Muscle of leg (tissue), 3 donors: ENCODE measurements at regions not wholly inside any gene's neighbourhood (a gene's known extent, or its start where the extent isn't known, plus 50 kb on each side); places are given as distances from the start of the nearest gene placed in this dataset.
"Not testable (repeated sequence)": the region's sequence is repeated elsewhere in the genome, so short reads cannot be mapped to it uniquely, and the experiment has no call there.

Experiments
- DNase-seq: peaks from one replicate; pipeline ENCODE4 v3.0.0; 2013
- H3K27ac ChIP-seq: one replicate; pipeline ENCODE4 v1.5.1; 2013; ENCODE audit warnings: mild to moderate bottlenecking, low read length, control low read depth
- H3K27me3 ChIP-seq: one replicate; pipeline ENCODE4 v1.6.1; 2013; ENCODE audit warnings: low read length; ENCODE audit not compliant: control insufficient read depth, insufficient read depth
- H3K36me3 ChIP-seq: one replicate; pipeline ENCODE4 v1.6.1; 2013; ENCODE audit warnings: low read length; ENCODE audit not compliant: control insufficient read depth, insufficient read depth
- H3K4me1 ChIP-seq: one replicate; pipeline ENCODE4 v1.6.1; 2013; ENCODE audit warnings: low read length; ENCODE audit not compliant: control insufficient read depth, insufficient read depth
- H3K4me3 ChIP-seq: one replicate; pipeline ENCODE4 v1.5.1; 2013; ENCODE audit warnings: low read length, control low read depth
- H3K9me3 ChIP-seq: replicated peaks from 2 replicates; pipeline ENCODE4 v1.6.1; 2013; ENCODE audit warnings: low read depth, low read length; ENCODE audit not compliant: control insufficient read depth
- WGBS: methylation state at CpG from one replicate; pipeline ENCODE4 v1.1.5; 2013; ENCODE audit warnings: missing lambda C conversion rate; ENCODE audit not compliant: insufficient coverage; 5-methylcytosine and 5-hydroxymethylcytosine counted together

- WGBS: 40% methylated on average over 1 of the region's 3 CpGs
- Histone ChIP-seq H3K36me3 (no peaks in the 10 kb centered on the region), H3K9me3 (no peaks in the 10 kb centered on the region), H3K4me3 (no peak overlapping the region), H3K27me3 (no peaks in the 10 kb centered on the region), H3K27ac (no peak overlapping the region), H3K4me1 (peaks cover 6% of the 10 kb centered on the region)
- no peak for DNase-seq
These were observed 266.4 kb upstream of the NCAM1 start for GRCh38 chr11:112694813-112695212.

- Histone ChIP-seq H3K4me1 (peaks cover 6% of the 10 kb centered on the region), H3K36me3 (no peaks in the 10 kb centered on the region), H3K9me3 (no peaks in the 10 kb centered on the region), H3K27ac (no peak overlapping the region), H3K4me3 (no peak overlapping the region), H3K27me3 (no peaks in the 10 kb centered on the region)
- peak; percentile 77 for DNase-seq
- WGBS: no CpG with 5 or more reads among the region's 10 CpGs
These were observed 263.6 kb upstream of the NCAM1 start for GRCh38 chr11:112697391-112698178.

GRCh38 chr11:112705148-112705547 lies 256.1 kb upstream of the NCAM1 start:
- peaks cover 6% of the 10 kb centered on the region for H3K9me3 ChIP-seq
- no peaks in the 10 kb centered on the region for H3K4me1 ChIP-seq
- no peak overlapping the region for H3K27ac ChIP-seq
- 84% methylated on average over 2 of the region's 2 CpGs for WGBS
- H3K4me3 ChIP-seq: no peak overlapping the region
- H3K36me3 ChIP-seq: no peaks in the 10 kb centered on the region
- H3K27me3 ChIP-seq: peaks cover 4% of the 10 kb centered on the region
- no peak for DNase-seq

GRCh38 chr11:112706863-112707262 lies 254.4 kb upstream of the NCAM1 start:
- WGBS: no CpG with 5 or more reads among the region's 1 CpG
- no peaks in the 10 kb centered on the region for H3K4me1 ChIP-seq
- peaks cover 4% of the 10 kb centered on the region for H3K27me3 ChIP-seq
- DNase-seq: no peak
- no peak overlapping the region for H3K27ac ChIP-seq
- H3K9me3 ChIP-seq: peaks cover 6% of the 10 kb centered on the region
- H3K36me3 ChIP-seq: no peaks in the 10 kb centered on the region
- H3K4me3 ChIP-seq: no peak overlapping the region

- 82% methylated on average over 1 of the region's 4 CpGs for WGBS
- H3K36me3 ChIP-seq, H3K4me3 ChIP-seq, H3K27me3 ChIP-seq, H3K9me3 ChIP-seq, DNase-seq, H3K27ac ChIP-seq: not testable (repeated sequence)
- peaks cover 14% of the 10 kb centered on the region for H3K4me1 ChIP-seq
These were observed 246.9 kb upstream of the NCAM1 start for GRCh38 chr11:112714340-112714739.

GRCh38 chr11:112715056-112715455 lies 246.2 kb upstream of the NCAM1 start:
- no CpG with 5 or more reads among the region's 2 CpGs for WGBS
- Histone ChIP-seq H3K36me3 (no peaks in the 10 kb centered on the region), H3K9me3 (no peaks in the 10 kb centered on the region), H3K4me1 (peaks cover 20% of the 10 kb centered on the region), H3K27me3 (no peaks in the 10 kb centered on the region), H3K27ac (no peak overlapping the region), H3K4me3 (no peak overlapping the region)
- DNase-seq: no peak

- Histone ChIP-seq H3K9me3 (no peaks in the 10 kb centered on the region), H3K27me3 (peaks cover 4% of the 10 kb centered on the region), H3K4me3 (no peak overlapping the region), H3K4me1 (peaks cover 20% of the 10 kb centered on the region), H3K27ac (peak overlapping the region; percentile 31), H3K36me3 (no peaks in the 10 kb centered on the region)
- DNase-seq: peak; percentile 77
- WGBS: 100% methylated on average over 1 of the region's 1 CpG
These were observed 242.7 kb upstream of the NCAM1 start for GRCh38 chr11:112718483-112718882.

- no peak for DNase-seq
- Histone ChIP-seq H3K36me3 (no peaks in the 10 kb centered on the region), H3K27ac (no peak overlapping the region), H3K4me1 (peaks cover 22% of the 10 kb centered on the region), H3K9me3 (no peaks in the 10 kb centered on the region), H3K4me3 (no peak overlapping the region), H3K27me3 (peaks cover 7% of the 10 kb centered on the region)
- 94% methylated on average over 7 of the region's 11 CpGs for WGBS
These were observed 241.3 kb upstream of the NCAM1 start for GRCh38 chr11:112719736-112720525.

- H3K36me3 ChIP-seq: no peaks in the 10 kb centered on the region
- H3K9me3 ChIP-seq: no peaks in the 10 kb centered on the region
- peaks cover 7% of the 10 kb centered on the region for H3K27me3 ChIP-seq
- peaks cover 22% of the 10 kb centered on the region for H3K4me1 ChIP-seq
- no peak overlapping the region for H3K27ac ChIP-seq
- WGBS: 100% methylated on average over 1 of the region's 2 CpGs
- DNase-seq: no peak
- no peak overlapping the region for H3K4me3 ChIP-seq
These were observed 239.1 kb upstream of the NCAM1 start for GRCh38 chr11:112722148-112722547.

GRCh38 chr11:112722876-112723275 lies 238.3 kb upstream of the NCAM1 start:
- 76% methylated on average over 3 of the region's 4 CpGs for WGBS
- no peak for DNase-seq
- H3K4me1 ChIP-seq: peaks cover 17% of the 10 kb centered on the region
- H3K27ac ChIP-seq: no peak overlapping the region
- H3K4me3 ChIP-seq: no peak overlapping the region
- no peaks in the 10 kb centered on the region for H3K9me3 ChIP-seq
- H3K27me3 ChIP-seq: peaks cover 7% of the 10 kb centered on the region
- H3K36me3 ChIP-seq: no peaks in the 10 kb centered on the region
